ENCODE measurements at regions not wholly inside any gene's neighbourhood (a gene's known extent, or its start where the extent isn't known, plus 50 kb on each side); places are given as distances from the start of the nearest gene placed in this dataset.

DNA sequence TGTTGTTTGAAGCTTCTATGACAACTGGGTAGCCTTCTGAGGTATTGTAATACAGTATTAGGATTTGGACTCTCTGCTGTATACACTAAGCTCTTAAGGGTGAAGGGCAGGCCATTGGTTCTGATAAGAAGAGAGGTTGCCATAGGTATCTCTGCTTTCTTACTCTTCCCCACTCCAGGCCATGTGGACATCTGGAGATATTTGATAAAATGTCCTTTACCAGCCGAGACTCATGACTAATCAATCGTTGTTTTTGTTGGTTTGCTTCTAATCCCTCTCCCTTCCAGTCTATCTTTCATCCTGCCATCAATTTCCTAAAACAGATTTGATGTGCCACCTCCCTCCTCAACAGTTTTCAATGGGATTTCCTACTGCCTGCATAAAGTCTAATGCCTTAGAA, 64.6 kb upstream of the WDR26 start:
- no peak overlapping the region for H2BK12ac ChIP-seq (ENCODE audit: low read length)
- H3K23ac ChIP-seq (ENCODE audit: low read length), result no peak overlapping the region
- no peak overlapping the region for H4K91ac ChIP-seq (ENCODE audit: low read depth, low read length)
- no peak overlapping the region for H2BK120ac ChIP-seq (ENCODE audit: insufficient read depth, low read length, poor library complexity)
- no peaks in the 10 kb centered on the region for H3K79me2 ChIP-seq (ENCODE audit: control insufficient read depth, insufficient read depth, low read length, poor library complexity)
- no peak overlapping the region for H2BK5ac ChIP-seq (ENCODE audit: low read depth, low read length, poor library complexity)
- no peak overlapping the region for H2AFZ ChIP-seq (ENCODE audit: insufficient read depth, low read length, poor library complexity)
- no peak overlapping the region for H3K27ac ChIP-seq (ENCODE audit: low read depth, low read length)
- no CpG with 5 or more reads among the region's 2 CpGs for WGBS (ENCODE audit: extremely low coverage, insufficient coverage, insufficient read length)
- no peak overlapping the region for H3K4me3 ChIP-seq (ENCODE audit: low read depth, low read length)
- peaks cover 2% of the 10 kb centered on the region for H3K79me1 ChIP-seq (ENCODE audit: low read length)
- H3K4me1 ChIP-seq (ENCODE audit: control insufficient read depth in 1 of 2, insufficient read depth in 2 of 2, low read length in 2 of 2), result peaks cover 10 to 17% of the 10 kb centered on the region in 2 experiments
- no peak overlapping the region for H4K8ac ChIP-seq (ENCODE audit: low read depth, low read length)
- H3K14ac ChIP-seq (ENCODE audit: low read length), result no peak overlapping the region
- no peak overlapping the region for H3K4ac ChIP-seq (ENCODE audit: low read depth, low read length)
- H3K9me3 ChIP-seq (ENCODE audit: insufficient read depth, low read depth, low read length), result no peaks in the 10 kb centered on the region
- H2AK5ac ChIP-seq (ENCODE audit: low read length), result no peak overlapping the region
- DNase-seq, result no peak
- no peaks in the 10 kb centered on the region for H3K36me3 ChIP-seq (ENCODE audit: control insufficient read depth in 1 of 2, insufficient read depth in 2 of 2, low read length in 2 of 2)
- H3K4me2 ChIP-seq (ENCODE audit: low read length), result no peak overlapping the region
- no peak overlapping the region for H3K18ac ChIP-seq (ENCODE audit: low read length)
- H3K9ac ChIP-seq (ENCODE audit: low read length), result no peak overlapping the region
- no peak overlapping the region for H4K12ac ChIP-seq (ENCODE audit: low read depth, low read length)
- no peaks in the 10 kb centered on the region for H3K27me3 ChIP-seq (ENCODE audit: insufficient read depth, low read length)

DNA sequence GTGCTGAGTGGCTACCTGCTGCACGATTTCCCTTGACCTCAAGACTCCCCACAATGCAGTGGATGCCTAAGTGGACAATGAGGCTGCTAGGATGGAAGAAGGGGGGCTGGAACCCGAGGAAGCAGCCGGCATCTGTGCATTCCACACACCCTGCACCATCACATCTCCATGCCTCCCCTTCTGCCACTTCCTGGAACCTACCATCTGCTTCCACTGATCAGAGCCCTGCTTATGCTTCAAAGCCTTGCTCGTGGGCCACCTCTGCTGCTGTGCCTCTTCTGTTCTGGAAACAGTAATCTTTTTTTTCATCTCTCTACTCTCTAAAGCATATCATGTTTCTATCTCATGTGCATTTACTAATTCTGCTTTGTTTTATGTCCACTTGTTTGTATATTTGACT, 66.2 kb upstream of the WDR26 start:
- Histone ChIP-seq H3K79me2 (ENCODE audit: control insufficient read depth, insufficient read depth, low read length, poor library complexity) (no peaks in the 10 kb centered on the region), H2BK120ac (ENCODE audit: insufficient read depth, low read length, poor library complexity) (no peak overlapping the region), H3K4me3 (ENCODE audit: low read depth, low read length) (no peak overlapping the region), H3K9me3 (ENCODE audit: insufficient read depth, low read depth, low read length) (no peaks in the 10 kb centered on the region), H4K91ac (ENCODE audit: low read depth, low read length) (no peak overlapping the region), H3K4me1 (ENCODE audit: control insufficient read depth in 1 of 2, insufficient read depth in 2 of 2, low read length in 2 of 2) (peaks cover 10 to 17% of the 10 kb centered on the region in 2 experiments), H3K27me3 (ENCODE audit: insufficient read depth, low read length) (no peaks in the 10 kb centered on the region), H2AK5ac (ENCODE audit: low read length) (no peak overlapping the region), H3K18ac (ENCODE audit: low read length) (no peak overlapping the region), H3K4me2 (ENCODE audit: low read length) (no peak overlapping the region), H3K14ac (ENCODE audit: low read length) (no peak overlapping the region), H3K27ac (ENCODE audit: low read depth, low read length) (no peak overlapping the region), H3K9ac (ENCODE audit: low read length) (no peak overlapping the region), H3K4ac (ENCODE audit: low read depth, low read length) (no peak overlapping the region), H3K79me1 (ENCODE audit: low read length) (peaks cover 2% of the 10 kb centered on the region), H4K12ac (ENCODE audit: low read depth, low read length) (no peak overlapping the region), H4K8ac (ENCODE audit: low read depth, low read length) (no peak overlapping the region), H2BK12ac (ENCODE audit: low read length) (no peak overlapping the region), H2BK5ac (ENCODE audit: low read depth, low read length, poor library complexity) (no peak overlapping the region), H3K23ac (ENCODE audit: low read length) (no peak overlapping the region), H2AFZ (ENCODE audit: insufficient read depth, low read length, poor library complexity) (no peak overlapping the region), H3K36me3 (ENCODE audit: control insufficient read depth in 1 of 2, insufficient read depth in 2 of 2, low read length in 2 of 2) (no peaks in the 10 kb centered on the region)
- no peak for DNase-seq
- WGBS (ENCODE audit: extremely low coverage, insufficient coverage, insufficient read length), result no CpG with 5 or more reads among the region's 4 CpGs

DNA sequence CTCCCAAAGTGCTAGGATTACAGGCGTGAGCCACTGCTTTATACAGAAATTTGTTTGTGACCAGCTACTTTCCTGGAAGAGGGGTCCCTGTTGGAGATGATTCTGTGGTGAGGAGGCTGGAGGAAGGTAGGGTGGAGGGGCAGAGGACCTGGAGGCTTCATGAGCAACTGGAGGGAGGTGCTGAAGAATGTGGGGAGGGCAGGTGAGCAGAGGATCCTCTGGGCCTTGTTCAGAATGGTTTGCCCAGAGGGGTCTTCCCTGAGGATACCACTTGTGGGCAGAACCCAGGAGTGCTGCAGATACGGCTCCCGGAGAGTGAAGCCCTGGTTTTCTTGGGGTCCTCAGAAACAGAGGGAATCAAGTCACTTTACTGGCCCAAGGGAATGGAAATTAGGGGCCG, 67.2 kb upstream of the WDR26 start:
- H3K4ac ChIP-seq (ENCODE audit: low read depth, low read length), result no peak overlapping the region
- no peak overlapping the region for H3K18ac ChIP-seq (ENCODE audit: low read length)
- H2BK120ac ChIP-seq (ENCODE audit: insufficient read depth, low read length, poor library complexity), result peak overlapping the region; percentile 7
- no peak overlapping the region for H3K9ac ChIP-seq (ENCODE audit: low read length)
- H3K23ac ChIP-seq (ENCODE audit: low read length), result no peak overlapping the region
- no peak overlapping the region for H2BK5ac ChIP-seq (ENCODE audit: low read depth, low read length, poor library complexity)
- H3K27me3 ChIP-seq (ENCODE audit: insufficient read depth, low read length), result no peaks in the 10 kb centered on the region
- no peak overlapping the region for H4K91ac ChIP-seq (ENCODE audit: low read depth, low read length)
- no peaks in the 10 kb centered on the region for H3K79me2 ChIP-seq (ENCODE audit: control insufficient read depth, insufficient read depth, low read length, poor library complexity)
- no peak overlapping the region for H4K12ac ChIP-seq (ENCODE audit: low read depth, low read length)
- H3K9me3 ChIP-seq (ENCODE audit: insufficient read depth, low read depth, low read length), result no peaks in the 10 kb centered on the region
- no peak overlapping the region for H4K8ac ChIP-seq (ENCODE audit: low read depth, low read length)
- peaks cover 10 to 22% of the 10 kb centered on the region in 2 experiments for H3K4me1 ChIP-seq (ENCODE audit: control insufficient read depth in 1 of 2, insufficient read depth in 2 of 2, low read length in 2 of 2)
- no peak overlapping the region for H2AK5ac ChIP-seq (ENCODE audit: low read length)
- no peak overlapping the region for H2BK12ac ChIP-seq (ENCODE audit: low read length)
- no peak for DNase-seq
- H2AFZ ChIP-seq (ENCODE audit: insufficient read depth, low read length, poor library complexity), result no peak overlapping the region
- no CpG with 5 or more reads among the region's 4 CpGs for WGBS (ENCODE audit: extremely low coverage, insufficient coverage, insufficient read length)
- H3K27ac ChIP-seq (ENCODE audit: low read depth, low read length), result no peak overlapping the region
- no peaks in the 10 kb centered on the region for H3K36me3 ChIP-seq (ENCODE audit: control insufficient read depth in 1 of 2, insufficient read depth in 2 of 2, low read length in 2 of 2)
- peaks cover 2% of the 10 kb centered on the region for H3K79me1 ChIP-seq (ENCODE audit: low read length)
- no peak overlapping the region for H3K4me3 ChIP-seq (ENCODE audit: low read depth, low read length)
- H3K14ac ChIP-seq (ENCODE audit: low read length), result no peak overlapping the region
- no peak overlapping the region for H3K4me2 ChIP-seq (ENCODE audit: low read length)

DNA sequence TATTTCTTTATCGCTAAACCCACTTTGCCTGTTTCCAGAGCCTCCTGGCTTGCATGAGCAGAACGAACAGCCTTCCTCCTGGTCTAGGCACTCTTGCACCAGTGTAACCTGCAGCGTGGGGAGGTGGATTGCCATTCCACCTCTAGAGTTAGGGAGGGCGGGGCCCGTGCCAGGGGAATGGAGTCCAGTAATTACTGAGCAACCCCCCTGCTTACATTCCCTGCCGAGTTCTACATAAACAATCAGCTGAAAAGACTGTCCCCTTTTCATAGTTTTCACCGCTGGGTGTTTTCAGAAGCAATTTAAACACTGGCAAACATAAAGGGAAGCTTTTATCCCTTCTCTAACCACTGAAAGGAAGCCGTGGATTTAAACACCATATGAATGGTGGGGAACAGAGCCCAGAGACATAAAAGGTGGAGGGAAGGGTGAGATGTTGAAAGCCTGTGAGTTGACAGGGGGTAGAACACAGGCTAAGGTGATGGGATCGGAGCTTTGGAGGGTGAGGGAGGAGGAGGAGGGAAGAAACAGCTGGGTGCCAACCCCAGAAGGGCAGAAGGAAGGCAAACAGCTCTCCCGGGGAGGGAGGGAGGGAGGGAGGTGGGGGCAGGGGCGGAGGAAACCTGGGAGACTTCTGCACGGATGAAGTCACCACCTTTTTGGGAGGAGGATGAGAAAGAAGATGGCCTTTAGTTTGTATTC, 68.0 kb upstream of the WDR26 start:
- H2BK120ac ChIP-seq (ENCODE audit: insufficient read depth, low read length, poor library complexity), result no peak overlapping the region
- no peak overlapping the region for H2AK5ac ChIP-seq (ENCODE audit: low read length)
- no peak overlapping the region for H3K18ac ChIP-seq (ENCODE audit: low read length)
- no peak overlapping the region for H3K27ac ChIP-seq (ENCODE audit: low read depth, low read length)
- H3K23ac ChIP-seq (ENCODE audit: low read length), result no peak overlapping the region
- H3K27me3 ChIP-seq (ENCODE audit: insufficient read depth, low read length), result no peaks in the 10 kb centered on the region
- no peak overlapping the region for H3K4me3 ChIP-seq (ENCODE audit: low read depth, low read length)
- DNase-seq, result no peak
- no peak overlapping the region for H3K4ac ChIP-seq (ENCODE audit: low read depth, low read length)
- H3K4me2 ChIP-seq (ENCODE audit: low read length), result no peak overlapping the region
- no peak overlapping the region for H2BK5ac ChIP-seq (ENCODE audit: low read depth, low read length, poor library complexity)
- H3K4me1 ChIP-seq (ENCODE audit: control insufficient read depth in 1 of 2, insufficient read depth in 2 of 2, low read length in 2 of 2), result peaks cover 10 to 22% of the 10 kb centered on the region in 2 experiments
- no peak overlapping the region for H3K14ac ChIP-seq (ENCODE audit: low read length)
- no peaks in the 10 kb centered on the region for H3K9me3 ChIP-seq (ENCODE audit: insufficient read depth, low read depth, low read length)
- H3K79me2 ChIP-seq (ENCODE audit: control insufficient read depth, insufficient read depth, low read length, poor library complexity), result no peaks in the 10 kb centered on the region
- H3K36me3 ChIP-seq (ENCODE audit: control insufficient read depth in 1 of 2, insufficient read depth in 2 of 2, low read length in 2 of 2), result no peaks in the 10 kb centered on the region
- WGBS (ENCODE audit: extremely low coverage, insufficient coverage, insufficient read length), result no CpG with 5 or more reads among the region's 12 CpGs
- H3K9ac ChIP-seq (ENCODE audit: low read length), result no peak overlapping the region
- no peak overlapping the region for H4K8ac ChIP-seq (ENCODE audit: low read depth, low read length)
- H2BK12ac ChIP-seq (ENCODE audit: low read length), result no peak overlapping the region
- no peak overlapping the region for H4K12ac ChIP-seq (ENCODE audit: low read depth, low read length)
- H2AFZ ChIP-seq (ENCODE audit: insufficient read depth, low read length, poor library complexity), result peak overlapping the region; percentile 8
- H3K79me1 ChIP-seq (ENCODE audit: low read length), result peaks cover 2% of the 10 kb centered on the region
- no peak overlapping the region for H4K91ac ChIP-seq (ENCODE audit: low read depth, low read length)
